ENCODE measurements at regions not wholly inside any gene's neighbourhood (a gene's known extent, or its start where the extent isn't known, plus 50 kb on each side); places are given as distances from the start of the nearest gene placed in this dataset.

DNA sequence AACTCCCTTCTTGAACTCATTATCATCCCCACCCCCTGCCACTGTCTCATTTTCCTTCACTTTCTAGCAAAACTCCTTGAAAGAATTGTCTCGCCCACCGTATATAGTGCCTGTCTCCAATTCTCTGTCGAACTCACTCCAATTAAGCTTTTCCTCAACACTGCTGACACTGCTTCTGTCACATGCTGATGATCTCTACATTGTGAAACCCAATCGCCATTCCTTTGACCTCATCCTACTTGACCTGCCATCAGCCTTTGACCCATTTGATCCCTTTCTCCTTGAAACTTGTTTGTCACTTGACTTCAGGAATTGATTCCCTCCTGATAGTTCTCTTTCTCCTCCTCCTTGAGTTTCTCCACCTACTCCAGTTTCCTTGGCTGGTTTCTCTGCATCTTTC lies 54.8 kb downstream of the CCDC71L start:
- H3K9me3 ChIP-seq = no peaks in the 10 kb centered on the region
- H3K4me1 ChIP-seq = peaks cover 0 to 18% (median 0%) of the 10 kb centered on the region in 4 donors
- H3K27me3 ChIP-seq = no peaks in the 10 kb centered on the region
- DNase-seq = no peak
- no peaks in the 10 kb centered on the region for H3K36me3 ChIP-seq
- H3K4me3 ChIP-seq = no peak overlapping the region
- no peak for TF ChIP-seq POLR2A (IDR thresholded peaks at IDR 0.05)
- TF ChIP-seq, protein P1, sequence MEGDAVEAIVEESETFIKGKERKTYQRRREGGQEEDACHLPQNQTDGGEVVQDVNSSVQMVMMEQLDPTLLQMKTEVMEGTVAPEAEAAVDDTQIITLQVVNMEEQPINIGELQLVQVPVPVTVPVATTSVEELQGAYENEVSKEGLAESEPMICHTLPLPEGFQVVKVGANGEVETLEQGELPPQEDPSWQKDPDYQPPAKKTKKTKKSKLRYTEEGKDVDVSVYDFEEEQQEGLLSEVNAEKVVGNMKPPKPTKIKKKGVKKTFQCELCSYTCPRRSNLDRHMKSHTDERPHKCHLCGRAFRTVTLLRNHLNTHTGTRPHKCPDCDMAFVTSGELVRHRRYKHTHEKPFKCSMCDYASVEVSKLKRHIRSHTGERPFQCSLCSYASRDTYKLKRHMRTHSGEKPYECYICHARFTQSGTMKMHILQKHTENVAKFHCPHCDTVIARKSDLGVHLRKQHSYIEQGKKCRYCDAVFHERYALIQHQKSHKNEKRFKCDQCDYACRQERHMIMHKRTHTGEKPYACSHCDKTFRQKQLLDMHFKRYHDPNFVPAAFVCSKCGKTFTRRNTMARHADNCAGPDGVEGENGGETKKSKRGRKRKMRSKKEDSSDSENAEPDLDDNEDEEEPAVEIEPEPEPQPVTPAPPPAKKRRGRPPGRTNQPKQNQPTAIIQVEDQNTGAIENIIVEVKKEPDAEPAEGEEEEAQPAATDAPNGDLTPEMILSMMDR (IDR thresholded peaks at IDR 0.05) = no peak
- H3K27ac ChIP-seq = no peak overlapping the region

GRCh38 chr7:106604971-106605370 lies 56.0 kb downstream of the CCDC71L start:
- H3K4me1 ChIP-seq = peaks cover 0 to 18% (median 0%) of the 10 kb centered on the region in 4 donors
- no peak for DNase-seq
- no peak overlapping the region for H3K27ac ChIP-seq
- no peak overlapping the region for H3K4me3 ChIP-seq
- no peaks in the 10 kb centered on the region for H3K27me3 ChIP-seq
- H3K36me3 ChIP-seq = no peaks in the 10 kb centered on the region
- no peaks in the 10 kb centered on the region for H3K9me3 ChIP-seq
- TF ChIP-seq POLR2A (IDR thresholded peaks at IDR 0.05) = no peak
- TF ChIP-seq, protein P1 (IDR thresholded peaks at IDR 0.05) = no peak

GRCh38 chr7:106604303-106604924 lies 56.5 kb downstream of the CCDC71L start:
- TF ChIP-seq, protein P1 (IDR thresholded peaks at IDR 0.05) = no peak
- no peak for TF ChIP-seq POLR2A (IDR thresholded peaks at IDR 0.05)
- H3K27me3 ChIP-seq = no peaks in the 10 kb centered on the region
- peaks cover 0 to 17% (median 0%) of the 10 kb centered on the region in 4 donors for H3K4me1 ChIP-seq
- H3K27ac ChIP-seq = no peak overlapping the region
- H3K36me3 ChIP-seq = no peaks in the 10 kb centered on the region
- no peaks in the 10 kb centered on the region for H3K9me3 ChIP-seq
- no peak overlapping the region for H3K4me3 ChIP-seq
- DNase-seq = no peak

DNA sequence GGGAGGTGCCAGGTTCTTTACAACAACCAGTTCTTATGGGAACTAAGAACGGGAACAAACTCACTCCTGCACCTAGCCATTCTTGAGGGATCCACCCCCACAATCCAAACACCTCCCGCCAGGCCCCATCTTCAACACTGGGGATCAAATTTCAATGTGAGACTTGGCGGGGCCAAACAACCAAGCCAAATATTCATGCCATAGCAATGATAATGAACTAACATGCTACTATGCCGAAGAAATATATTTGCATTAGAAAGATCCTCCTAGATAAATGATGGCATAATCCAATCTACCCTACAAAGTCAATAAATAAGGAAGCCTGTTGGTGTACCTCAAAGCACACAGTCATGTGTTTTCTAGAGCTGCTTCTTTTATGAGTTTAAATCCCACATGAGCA lies 57.6 kb downstream of the CCDC71L start:
- Histone ChIP-seq H3K4me1 (peaks cover 0 to 11% (median 0%) of the 10 kb centered on the region in 4 donors), H3K27me3 (no peaks in the 10 kb centered on the region), H3K9me3 (no peaks in the 10 kb centered on the region), H3K36me3 (no peaks in the 10 kb centered on the region), H3K4me3 (no peak overlapping the region), H3K27ac (no peak overlapping the region)
- no peak for DNase-seq
- no peak for TF ChIP-seq POLR2A (IDR thresholded peaks at IDR 0.05)
- TF ChIP-seq, protein P1 (IDR thresholded peaks at IDR 0.05) = no peak

GRCh38 chr7:106602062-106602461 lies 58.9 kb downstream of the CCDC71L start:
- Histone ChIP-seq H3K9me3 (no peaks in the 10 kb centered on the region), H3K36me3 (no peaks in the 10 kb centered on the region), H3K4me1 (no peaks in the 10 kb centered on the region), H3K27ac (no peak overlapping the region), H3K27me3 (no peaks in the 10 kb centered on the region), H3K4me3 (no peak overlapping the region)
- DNase-seq = no peak
- TF ChIP-seq, protein P1 (IDR thresholded peaks at IDR 0.05) = no peak
- TF ChIP-seq POLR2A (IDR thresholded peaks at IDR 0.05) = no peak

Measured in Peyer's patch (tissue), 4 donors.